H9 (cell line): ENCODE measurements at regions not wholly inside any gene's neighbourhood (a gene's known extent, or its start where the extent isn't known, plus 50 kb on each side); places are given as distances from the start of the nearest gene placed in this dataset.

ENCODE experiments used
- DNase-seq: peaks from one replicate; pipeline ENCODE4 v3.0.0-alpha.2; 2017
- H2AFZ ChIP-seq: one replicate; pipeline ENCODE4 v1.6.1; 2013; ENCODE audit warnings: mild to moderate bottlenecking, low read length, control low read depth, moderate library complexity
- H2AK5ac ChIP-seq: 2 replicates; pipeline ENCODE4 v1.6.1; 2013; ENCODE audit warnings: low read length, control low read depth, mixed read lengths; ENCODE audit not compliant: insufficient read length
- H2BK120ac ChIP-seq: one replicate; pipeline ENCODE4 v1.6.1; 2013; ENCODE audit warnings: low read depth, mild to moderate bottlenecking, low read length, control low read depth, inconsistent platforms; ENCODE audit not compliant: poor library complexity, severe bottlenecking
- H2BK12ac ChIP-seq: 2 replicates; pipeline ENCODE4 v1.6.1; 2013; ENCODE audit warnings: low read length, control low read depth, mixed read lengths, low read depth; ENCODE audit not compliant: insufficient read length
- H2BK15ac ChIP-seq: 2 replicates; pipeline ENCODE4 v1.6.1; 2013; ENCODE audit warnings: low read depth, low read length, control low read depth
- H2BK20ac ChIP-seq: one replicate; pipeline ENCODE4 v1.6.1; 2013; ENCODE audit warnings: low read depth, mild to moderate bottlenecking, low read length, control low read depth, inconsistent platforms; ENCODE audit not compliant: poor library complexity, severe bottlenecking
- H2BK5ac ChIP-seq: 2 replicates; pipeline ENCODE4 v1.6.1; 2013; ENCODE audit warnings: low read length, control low read depth, mixed read lengths; ENCODE audit not compliant: insufficient read length
- H3K14ac ChIP-seq: 2 replicates; pipeline ENCODE4 v1.6.1; 2013; ENCODE audit warnings: low read length, control low read depth; ENCODE audit not compliant: insufficient read depth
- H3K18ac ChIP-seq: 2 replicates; pipeline ENCODE4 v1.6.1; 2013; ENCODE audit warnings: low read depth, mild to moderate bottlenecking, mixed read lengths, low read length, control low read depth; ENCODE audit not compliant: insufficient read length
- H3K23ac ChIP-seq: 2 replicates; pipeline ENCODE4 v1.6.1; 2013; ENCODE audit warnings: low read length, control low read depth, mixed read lengths, low read depth; ENCODE audit not compliant: insufficient read length
- H3K23me2 ChIP-seq: 2 replicates; pipeline ENCODE4 v1.6.1; 2013; ENCODE audit warnings: low read depth, mild to moderate bottlenecking, mixed read lengths, low read length, control low read depth; ENCODE audit not compliant: insufficient read length, poor library complexity, severe bottlenecking
- H3K27ac ChIP-seq: 2 replicates; pipeline ENCODE4 v1.5.1; 2013; ENCODE audit warnings: low read length, control low read depth, mixed read lengths, low read depth; ENCODE audit not compliant: insufficient read length
- H3K27me3 ChIP-seq: 2 replicates; pipeline ENCODE4 v1.6.1; 2013; ENCODE audit warnings: low read length, control low read depth, inconsistent platforms; ENCODE audit not compliant: insufficient read depth
- H3K4ac ChIP-seq: 2 replicates; pipeline ENCODE4 v1.6.1; 2013; ENCODE audit warnings: low read depth, mild to moderate bottlenecking, control low read depth, inconsistent platforms, low read length, moderate library complexity
- H3K4me1 ChIP-seq: 2 replicates; pipeline ENCODE4 v1.6.1; 2013; ENCODE audit warnings: low read length, control low read depth, inconsistent platforms; ENCODE audit not compliant: insufficient read depth
- H3K4me2 ChIP-seq: 2 replicates; pipeline ENCODE4 v1.6.1; 2013; ENCODE audit warnings: low read length, control low read depth, mixed read lengths; ENCODE audit not compliant: insufficient read length, insufficient read depth
- H3K56ac ChIP-seq: 2 replicates; pipeline ENCODE4 v1.6.1; 2013; ENCODE audit warnings: low read depth, mild to moderate bottlenecking, mixed read lengths, low read length, control low read depth; ENCODE audit not compliant: insufficient read length
- H3K79me1 ChIP-seq: 2 replicates; pipeline ENCODE4 v1.6.1; 2013; ENCODE audit warnings: low read depth, mild to moderate bottlenecking, moderate library complexity, low read length, control low read depth, inconsistent platforms; ENCODE audit not compliant: insufficient read depth, poor library complexity, severe bottlenecking
- H3K79me2 ChIP-seq: 2 replicates; pipeline ENCODE4 v1.6.1; 2013; ENCODE audit warnings: low read length, control low read depth, inconsistent platforms; ENCODE audit not compliant: insufficient read depth
- H3K9ac ChIP-seq: 2 replicates; pipeline ENCODE4 v1.6.1; 2013; ENCODE audit warnings: low read length, control low read depth, mixed read lengths; ENCODE audit not compliant: insufficient read length; ENCODE audit errors: extremely low read depth
- H3K9me3 ChIP-seq: one replicate; pipeline ENCODE4 v1.6.1; 2013; ENCODE audit warnings: low read depth, low read length, inconsistent platforms; ENCODE audit not compliant: control insufficient read depth
- H3T11ph ChIP-seq: one replicate; pipeline ENCODE4 v1.6.1; 2013; ENCODE audit warnings: mild to moderate bottlenecking, low read length, control low read depth, inconsistent platforms
- H4K20me1 ChIP-seq: one replicate; pipeline ENCODE4 v1.6.1; 2013; ENCODE audit not compliant: control insufficient read depth, insufficient read length, insufficient read depth
- H4K5ac ChIP-seq: 2 replicates; pipeline ENCODE4 v1.6.1; 2013; ENCODE audit warnings: low read depth, mild to moderate bottlenecking, mixed read lengths, low read length, control low read depth; ENCODE audit not compliant: insufficient read length
- H4K8ac ChIP-seq: replicated peaks from 2 replicates; pipeline ENCODE4 v1.6.1; 2013; ENCODE audit warnings: low read length, control low read depth, mixed read lengths, low read depth; ENCODE audit not compliant: insufficient read length
- H4K91ac ChIP-seq: 2 replicates; pipeline ENCODE4 v1.6.1; 2013; ENCODE audit warnings: low read depth, mild to moderate bottlenecking, moderate library complexity, mixed read lengths, low read length, control low read depth; ENCODE audit not compliant: insufficient read length
- H3K27ac Mint-ChIP-seq, 3 experiments: 2 replicates in 2 of 3; 3 replicates in 1 of 3; pipeline ENCODE4 v1.8.0; 2020 to 2021; ENCODE audit warnings: mixed read lengths in 3 of 3, mild to moderate bottlenecking in 1 of 3, moderate library complexity in 1 of 3
- H3K27me3 Mint-ChIP-seq: 2 replicates; pipeline ENCODE4 v1.8.0; 2021; ENCODE audit warnings: low read depth, mild to moderate bottlenecking, moderate library complexity, mixed read lengths
- H3K36me3 Mint-ChIP-seq, 3 experiments: 2 replicates in 2 of 3; 3 replicates in 1 of 3; pipeline ENCODE4 v1.8.0; 2020 to 2021; ENCODE audit warnings: low read depth in 3 of 3, mixed read lengths in 3 of 3; ENCODE audit not compliant: insufficient read depth in 1 of 3
- H3K4me1 Mint-ChIP-seq, 2 experiments: 2 replicates each; pipeline ENCODE4 v1.8.0; 2020; ENCODE audit warnings: mixed read lengths in 2 of 2
- H3K4me3 Mint-ChIP-seq, 2 experiments: 2 replicates in 1 of 2; 3 replicates in 1 of 2; pipeline ENCODE4 v1.8.0; 2020 to 2021; ENCODE audit warnings: mild to moderate bottlenecking in 2 of 2, mixed read lengths in 2 of 2, moderate library complexity in 1 of 2
- H3K9me3 Mint-ChIP-seq, 2 experiments: 2 replicates in 1 of 2; 3 replicates in 1 of 2; pipeline ENCODE4 v1.8.0; 2020; ENCODE audit warnings: mild to moderate bottlenecking in 2 of 2, mixed read lengths in 2 of 2, moderate library complexity in 1 of 2
- WGBS: extraction: QIAGEN DNeasy Blood & Tissue Kit; methylation state at CpG from one replicate; pipeline ENCODE4 v1.1.7; 2013; ENCODE audit warnings: missing lambda C conversion rate, low lambda C conversion rate, mixed read lengths; ENCODE audit not compliant: insufficient read length; ENCODE audit errors: extremely low coverage; 5-methylcytosine and 5-hydroxymethylcytosine counted together
- TF ChIP-seq, protein P1 (sequence below): fragments of 200-600 bp; sonication (generic); conservative IDR thresholded peaks from 3 replicates; pipeline ENCODE4 v1.8.0; 2021; ENCODE audit warnings: antibody characterized with exemption, mild to moderate bottlenecking

DNA sequence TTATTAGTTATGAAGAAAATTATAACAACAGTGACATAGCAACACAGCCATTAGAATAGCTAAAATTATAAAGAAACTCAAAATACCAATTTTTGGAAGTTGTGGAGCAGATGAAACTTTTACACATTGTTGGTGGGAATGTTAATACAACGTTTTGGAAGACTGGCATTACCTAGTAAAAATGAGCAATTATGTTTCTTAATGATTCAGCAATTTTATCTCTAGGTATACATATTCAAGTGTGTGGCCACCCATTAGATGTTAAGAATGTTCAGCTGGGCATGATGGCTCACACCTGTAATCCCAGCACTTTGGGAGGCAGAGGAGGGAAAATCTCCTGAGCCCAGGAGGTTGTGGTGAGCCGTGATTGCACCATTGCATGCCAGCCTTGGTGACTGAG, 78.8 kb downstream of the INSIG2 start:
- Histone ChIP-seq H2BK20ac (no peak overlapping the region), H2AK5ac (no peak overlapping the region), H3T11ph (no peak overlapping the region), H3K79me1 (no peaks in the 10 kb centered on the region), H4K91ac (no peak overlapping the region), H4K8ac (no peak overlapping the region), H3K9me3 (no peaks in the 10 kb centered on the region), H3K9ac (no peak overlapping the region), H2BK120ac (no peak overlapping the region), H3K4me2 (no peak overlapping the region), H3K56ac (no peak overlapping the region), H2BK5ac (no peak overlapping the region), H3K23ac (no peak overlapping the region), H3K14ac (no peak overlapping the region), H4K5ac (no peak overlapping the region), H2BK15ac (no peak overlapping the region), H2AFZ (no peak overlapping the region), H2BK12ac (no peak overlapping the region), H3K23me2 (no peaks in the 10 kb centered on the region), H3K4ac (no peak overlapping the region), H3K4me1 (no peaks in the 10 kb centered on the region), H4K20me1 (no peaks in the 10 kb centered on the region), H3K79me2 (no peaks in the 10 kb centered on the region), H3K27ac (no peak overlapping the region), H3K27me3 (no peaks in the 10 kb centered on the region), H3K18ac (no peak overlapping the region)
- H3K36me3 Mint-ChIP-seq, result peaks cover 0 to 19% (median 15%) of the 10 kb centered on the region in 3 experiments; a peak in 6 of 7 replicates
- TF ChIP-seq, protein P1, sequence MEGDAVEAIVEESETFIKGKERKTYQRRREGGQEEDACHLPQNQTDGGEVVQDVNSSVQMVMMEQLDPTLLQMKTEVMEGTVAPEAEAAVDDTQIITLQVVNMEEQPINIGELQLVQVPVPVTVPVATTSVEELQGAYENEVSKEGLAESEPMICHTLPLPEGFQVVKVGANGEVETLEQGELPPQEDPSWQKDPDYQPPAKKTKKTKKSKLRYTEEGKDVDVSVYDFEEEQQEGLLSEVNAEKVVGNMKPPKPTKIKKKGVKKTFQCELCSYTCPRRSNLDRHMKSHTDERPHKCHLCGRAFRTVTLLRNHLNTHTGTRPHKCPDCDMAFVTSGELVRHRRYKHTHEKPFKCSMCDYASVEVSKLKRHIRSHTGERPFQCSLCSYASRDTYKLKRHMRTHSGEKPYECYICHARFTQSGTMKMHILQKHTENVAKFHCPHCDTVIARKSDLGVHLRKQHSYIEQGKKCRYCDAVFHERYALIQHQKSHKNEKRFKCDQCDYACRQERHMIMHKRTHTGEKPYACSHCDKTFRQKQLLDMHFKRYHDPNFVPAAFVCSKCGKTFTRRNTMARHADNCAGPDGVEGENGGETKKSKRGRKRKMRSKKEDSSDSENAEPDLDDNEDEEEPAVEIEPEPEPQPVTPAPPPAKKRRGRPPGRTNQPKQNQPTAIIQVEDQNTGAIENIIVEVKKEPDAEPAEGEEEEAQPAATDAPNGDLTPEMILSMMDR, result no peak
- peaks cover 0 to 8% of the 10 kb centered on the region in 2 experiments; a peak in 2 of 4 replicates for H3K4me1 Mint-ChIP-seq
- peaks cover 21% of the 10 kb centered on the region in 2 experiments for H3K9me3 Mint-ChIP-seq
- no CpG with 5 or more reads among the region's 2 CpGs for WGBS
- H3K27ac Mint-ChIP-seq, result no peak overlapping the region
- H3K27me3 Mint-ChIP-seq, result no peaks in the 10 kb centered on the region
- no peak overlapping the region for H3K4me3 Mint-ChIP-seq
- no peak for DNase-seq
